Transverse colon (tissue), 4 donors: ENCODE measurements at regions not wholly inside any gene's neighbourhood (a gene's known extent, or its start where the extent isn't known, plus 50 kb on each side); places are given as distances from the start of the nearest gene placed in this dataset.

ENCODE experiments used
- DNase-seq: peaks from one replicate; pipeline ENCODE4 v3.0.0-alpha.2; 2019
- H3K27ac ChIP-seq, 4 donors: fragments of 200-600 bp; sonication (generic); 2 replicates each; pipeline ENCODE4 v1.5.1; 2016 to 2018; ENCODE audit warnings: inconsistent platforms in 4 of 4
- H3K27me3 ChIP-seq: fragments of 200-600 bp; sonication (generic); 2 replicates; pipeline ENCODE4 v1.5.1; 2017; ENCODE audit warnings: inconsistent platforms
- H3K36me3 ChIP-seq, 4 donors: fragments of 200-600 bp; sonication (generic); 2 replicates each; pipeline ENCODE4 v1.5.1; 2017 to 2019; ENCODE audit warnings: inconsistent platforms in 4 of 4
- H3K4me1 ChIP-seq, 4 donors: fragments of 200-600 bp; sonication (generic); 2 replicates each; pipeline ENCODE4 v1.5.1; 2017 to 2020; ENCODE audit warnings: inconsistent platforms in 4 of 4
- H3K4me3 ChIP-seq, 4 donors: fragments of 200-600 bp; sonication (generic); 1 replicate in 1 of 4; 2 replicates in 3 of 4; pipeline versions ENCODE4 v1.5.1 to v1.6.1; 2017 to 2019; ENCODE audit warnings: inconsistent platforms in 4 of 4
- H3K9me3 ChIP-seq, 2 donors: fragments of 200-600 bp; sonication (generic); 2 replicates each; pipeline ENCODE4 v1.5.1; 2017 to 2019; ENCODE audit warnings: inconsistent platforms in 2 of 2
- EP300 ChIP-seq: sonication (generic); formaldehyde crosslinking; IDR thresholded peaks from one replicate; pipeline ENCODE4 v1.6.1; 2017; ENCODE audit warnings: antibody characterized with exemption, low read depth
- POLR2A ChIP-seq: fragments of 450-650 bp; IDR thresholded peaks from one replicate; pipeline ENCODE4 v1.6.1; 2016; ENCODE audit warnings: antibody characterized with exemption, mild to moderate bottlenecking, moderate library complexity
- POLR2AphosphoS5 ChIP-seq, 3 donors: sonication (generic); formaldehyde crosslinking; IDR thresholded peaks; one replicate each; pipeline ENCODE4 v1.6.1; 2016; ENCODE audit warnings: antibody characterized with exemption in 3 of 3
- WGBS, 2 donors: methylation state at CpG; one replicate each; pipeline ENCODE4 v1.1.5; 2018; ENCODE audit warnings: low coverage in 1 of 2; 5-methylcytosine and 5-hydroxymethylcytosine counted together
- in situ Hi-C, 4 donors: fragments of 200-750 bp; cut with MboI; loops; one replicate each; pipeline versions ENCODE4 v1.15.0 to v1.15.1; 2017; ENCODE audit warnings: low sequenced_read_pairs in 3 of 4, low pct_ligation_motif_present in 1 of 4, low pct_unique_long_range_greater_than_20kb in 1 of 4
- intact Hi-C: fragments of 100-400 bp; cut with DNase I; formaldehyde crosslinking; loops from one replicate; pipeline ENCODE4 v1.15.1; 2023; ENCODE audit warnings: low total_unique reads
- TF ChIP-seq, protein P1 (sequence below), 5 experiments: fragments of 200-600 bp in 3 of 5; fragments of 450-650 bp in 2 of 5; sonication (generic) in 3 of 5; IDR thresholded peaks; 1 replicate in 2 of 5; 2 replicates in 3 of 5; pipeline ENCODE4 v1.5.1; 2016 to 2017; ENCODE audit warnings: antibody characterized with exemption in 5 of 5, inconsistent platforms in 3 of 5, mild to moderate bottlenecking in 2 of 5, moderate library complexity in 1 of 5

DNA sequence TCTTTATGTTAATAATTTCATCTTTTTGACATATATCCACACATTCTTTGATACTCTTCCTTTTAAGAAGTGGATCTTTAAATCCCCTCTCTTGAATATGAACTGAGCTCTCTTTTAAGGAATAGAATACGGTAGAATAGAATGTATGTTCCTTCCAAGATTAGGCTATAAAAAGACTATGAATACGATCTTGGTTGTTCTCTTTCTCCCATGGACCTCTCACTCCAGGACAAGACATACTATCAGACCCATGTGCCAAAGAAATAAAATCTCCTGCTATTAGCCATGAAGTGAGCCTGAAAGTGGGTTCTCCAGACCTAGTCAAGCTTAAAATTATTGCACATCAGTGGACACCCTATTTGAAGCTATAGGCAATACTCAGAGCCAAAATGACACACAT lies 392.2 kb upstream of the ANO3 start:
- TF ChIP-seq, protein P1, sequence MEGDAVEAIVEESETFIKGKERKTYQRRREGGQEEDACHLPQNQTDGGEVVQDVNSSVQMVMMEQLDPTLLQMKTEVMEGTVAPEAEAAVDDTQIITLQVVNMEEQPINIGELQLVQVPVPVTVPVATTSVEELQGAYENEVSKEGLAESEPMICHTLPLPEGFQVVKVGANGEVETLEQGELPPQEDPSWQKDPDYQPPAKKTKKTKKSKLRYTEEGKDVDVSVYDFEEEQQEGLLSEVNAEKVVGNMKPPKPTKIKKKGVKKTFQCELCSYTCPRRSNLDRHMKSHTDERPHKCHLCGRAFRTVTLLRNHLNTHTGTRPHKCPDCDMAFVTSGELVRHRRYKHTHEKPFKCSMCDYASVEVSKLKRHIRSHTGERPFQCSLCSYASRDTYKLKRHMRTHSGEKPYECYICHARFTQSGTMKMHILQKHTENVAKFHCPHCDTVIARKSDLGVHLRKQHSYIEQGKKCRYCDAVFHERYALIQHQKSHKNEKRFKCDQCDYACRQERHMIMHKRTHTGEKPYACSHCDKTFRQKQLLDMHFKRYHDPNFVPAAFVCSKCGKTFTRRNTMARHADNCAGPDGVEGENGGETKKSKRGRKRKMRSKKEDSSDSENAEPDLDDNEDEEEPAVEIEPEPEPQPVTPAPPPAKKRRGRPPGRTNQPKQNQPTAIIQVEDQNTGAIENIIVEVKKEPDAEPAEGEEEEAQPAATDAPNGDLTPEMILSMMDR (IDR thresholded peaks at IDR 0.05), result no peak
- no peak for TF ChIP-seq POLR2AphosphoS5 (IDR thresholded peaks at IDR 0.05)
- no peak for TF ChIP-seq POLR2A
- no peak for TF ChIP-seq EP300
- Histone ChIP-seq H3K9me3 (no peaks in the 10 kb centered on the region), H3K27ac (no peak overlapping the region), H3K27me3 (no peaks in the 10 kb centered on the region), H3K4me3 (no peak overlapping the region), H3K36me3 (no peaks in the 10 kb centered on the region), H3K4me1 (peaks cover 0 to 5% (median 0%) of the 10 kb centered on the region in 4 donors)
- 72 to 79% methylated on average over 2 of the region's 2 CpGs for WGBS, 2 donors
- in situ Hi-C loops, result no loop called here
- no peak for DNase-seq
- intact Hi-C loops, result no loop called here

DNA sequence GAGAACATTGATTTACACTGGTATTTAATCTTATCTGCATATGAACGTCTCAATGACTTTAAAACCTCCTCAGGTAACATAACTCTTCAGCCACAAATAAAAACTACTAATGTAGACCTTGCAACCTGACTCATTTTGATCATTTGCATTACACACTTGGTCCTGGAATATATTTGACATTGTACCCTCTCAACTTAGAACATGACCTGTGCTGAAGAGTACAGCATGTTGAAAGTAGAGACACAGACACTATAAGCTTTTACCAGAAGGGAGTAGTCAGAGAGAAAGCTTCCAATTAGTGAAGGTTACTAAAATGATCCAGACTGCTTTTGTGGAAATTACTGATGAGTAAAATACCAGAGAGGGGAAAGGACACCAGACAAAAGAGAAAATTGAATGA lies 390.6 kb upstream of the ANO3 start:
- Histone ChIP-seq H3K36me3 (no peaks in the 10 kb centered on the region), H3K9me3 (no peaks in the 10 kb centered on the region), H3K27ac (no peak overlapping the region), H3K4me3 (no peak overlapping the region), H3K27me3 (no peaks in the 10 kb centered on the region), H3K4me1 (peaks cover 0 to 5% (median 0%) of the 10 kb centered on the region in 4 donors)
- TF ChIP-seq, protein P1 (IDR thresholded peaks at IDR 0.05), result no peak
- TF ChIP-seq POLR2A, result no peak
- TF ChIP-seq EP300, result no peak
- TF ChIP-seq POLR2AphosphoS5 (IDR thresholded peaks at IDR 0.05), result no peak
- in situ Hi-C loops (no loop called here), intact Hi-C loops (no loop called here)
- no peak for DNase-seq
- WGBS, 2 donors, result 64 to 88% methylated on average over 1 of the region's 1 CpG

DNA sequence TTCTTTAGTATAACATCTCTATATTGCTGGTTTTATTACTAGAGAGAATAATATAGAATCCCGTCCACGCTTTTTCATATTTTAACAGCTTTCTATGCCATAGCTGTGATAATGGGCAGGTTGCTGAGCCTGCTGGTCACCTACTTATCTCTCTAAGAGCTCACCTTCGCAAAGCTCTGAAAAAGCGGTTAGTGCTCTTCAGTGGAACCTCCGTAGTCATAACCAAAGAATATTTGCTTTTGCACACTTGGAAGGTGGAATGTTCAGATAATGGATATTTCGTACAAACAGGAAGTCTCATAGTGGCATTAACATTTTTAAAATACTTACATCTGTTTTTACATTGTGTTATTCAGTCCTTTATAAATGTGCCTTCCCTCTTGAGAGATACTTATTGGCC lies 388.9 kb upstream of the ANO3 start:
- Histone ChIP-seq H3K9me3 (no peaks in the 10 kb centered on the region), H3K27ac (no peak overlapping the region), H3K4me3 (no peak overlapping the region), H3K36me3 (no peaks in the 10 kb centered on the region), H3K27me3 (no peaks in the 10 kb centered on the region), H3K4me1 (peaks cover 0 to 5% (median 0%) of the 10 kb centered on the region in 4 donors)
- 88 to 91% methylated on average over 6 of the region's 6 CpGs for WGBS, 2 donors
- intact Hi-C loops (no loop called here), in situ Hi-C loops (no loop called here)
- TF ChIP-seq EP300 (no peak), POLR2AphosphoS5 (IDR thresholded peaks at IDR 0.05) (no peak), POLR2A (no peak)
- TF ChIP-seq, protein P1 (IDR thresholded peaks at IDR 0.05), result no peak
- no peak for DNase-seq

DNA sequence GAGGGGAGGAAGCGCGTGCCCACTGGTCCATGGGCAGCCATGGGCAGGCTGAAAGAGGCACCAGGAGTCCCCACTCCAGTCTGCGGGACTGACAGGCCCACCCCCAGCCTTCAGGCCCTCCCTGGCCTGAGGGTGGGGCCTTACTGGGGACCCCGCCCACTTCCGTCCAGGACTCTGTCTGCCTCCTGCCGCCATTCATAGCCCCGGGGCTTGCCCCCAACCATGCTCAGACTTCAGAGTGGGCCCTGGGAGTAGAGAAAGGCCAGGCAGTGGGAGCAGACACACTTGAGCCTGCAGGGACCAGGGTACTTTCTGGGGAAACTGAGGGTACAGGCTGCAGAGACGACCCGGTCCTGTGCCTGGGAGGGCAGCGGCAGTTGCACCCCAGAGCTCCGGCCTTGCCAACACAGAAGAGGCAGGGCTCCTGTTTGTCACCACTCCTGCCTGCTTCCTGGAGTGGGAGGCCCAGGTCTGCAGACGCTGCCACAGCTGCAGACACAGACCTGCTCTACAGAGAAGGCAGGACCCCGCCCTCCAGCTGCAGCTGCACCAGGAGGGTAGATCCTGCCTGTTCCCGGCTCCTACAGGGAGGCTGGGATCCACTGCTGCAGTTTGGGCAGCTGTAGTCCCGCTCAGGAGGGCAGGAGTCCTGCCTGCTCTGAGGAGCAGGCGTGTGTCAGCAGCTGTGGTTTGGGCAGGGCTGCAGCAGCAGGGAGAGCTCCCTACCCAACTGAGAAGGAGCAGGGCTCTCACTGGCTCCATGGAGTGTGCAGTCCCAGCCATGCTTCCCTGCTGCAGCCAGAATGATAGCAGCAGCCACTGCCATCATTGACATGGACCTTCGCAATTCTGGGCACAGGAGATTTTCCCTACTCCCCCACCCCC lies 387.9 kb upstream of the ANO3 start:
- peak; percentile 25 for DNase-seq
- in situ Hi-C loops, result no loop called here
- H3K4me1 ChIP-seq, result peaks cover 0 to 5% (median 0%) of the 10 kb centered on the region in 4 donors
- no peak overlapping the region for H3K27ac ChIP-seq
- TF ChIP-seq, protein P1 (IDR thresholded peaks at IDR 0.05), result no peak
- TF ChIP-seq POLR2AphosphoS5 (IDR thresholded peaks at IDR 0.05), result no peak
- H3K27me3 ChIP-seq, result no peaks in the 10 kb centered on the region
- intact Hi-C loops, result no loop called here
- H3K36me3 ChIP-seq, result no peaks in the 10 kb centered on the region
- no peaks in the 10 kb centered on the region for H3K9me3 ChIP-seq
- WGBS, 2 donors, result 72% methylated on average over 16 of the region's 17 CpGs; no CpG with 5 or more reads in 1 of the 2 donors
- no peak overlapping the region for H3K4me3 ChIP-seq
